HEK293T (cell line): ENCODE measurements at regions not wholly inside any gene's neighbourhood (a gene's known extent, or its start where the extent isn't known, plus 50 kb on each side); places are given as distances from the start of the nearest gene placed in this dataset.

Source experiments
- BHLHE40 ChIP-seq: fragments of 450-650 bp; IDR thresholded peaks from 2 replicates; pipeline ENCODE4 v1.6.1; 2016; ENCODE audit warnings: mild to moderate bottlenecking, moderate library complexity, borderline replicate concordance
- ELF4 ChIP-seq: fragments of 450-650 bp; IDR thresholded peaks from 2 replicates; pipeline ENCODE4 v1.6.1; 2017; ENCODE audit warnings: antibody characterized with exemption
- FOXA1 ChIP-seq: fragments of 450-650 bp; IDR thresholded peaks from 2 replicates; pipeline ENCODE4 v1.6.1; 2016; ENCODE audit warnings: mild to moderate bottlenecking
- FOXK2 ChIP-seq: fragments of 450-650 bp; IDR thresholded peaks from 2 replicates; pipeline ENCODE4 v1.6.1; 2016; ENCODE audit warnings: mild to moderate bottlenecking
- FOXM1 ChIP-seq: fragments of 450-650 bp; IDR thresholded peaks from 2 replicates; pipeline ENCODE4 v1.6.1; 2017; ENCODE audit warnings: mild to moderate bottlenecking, borderline replicate concordance
- HDGF ChIP-seq: fragments of 450-650 bp; IDR thresholded peaks from 2 replicates; pipeline ENCODE4 v1.6.1; 2017; ENCODE audit warnings: antibody characterized with exemption, borderline replicate concordance
- L3MBTL2 ChIP-seq: fragments of 450-650 bp; conservative IDR thresholded peaks from 2 replicates; pipeline ENCODE4 v1.6.1; 2016; ENCODE audit warnings: mild to moderate bottlenecking
- LEF1 ChIP-seq: fragments of 450-650 bp; IDR thresholded peaks from 2 replicates; pipeline ENCODE4 v1.6.1; 2017; ENCODE audit warnings: mild to moderate bottlenecking, borderline replicate concordance
- SP1 ChIP-seq: fragments of 450-650 bp; IDR thresholded peaks from 2 replicates; pipeline ENCODE4 v1.6.1; 2017
- SUZ12 ChIP-seq: fragments of 450-650 bp; IDR thresholded peaks from 2 replicates; pipeline ENCODE4 v1.6.1; 2016; ENCODE audit warnings: mild to moderate bottlenecking
- TARDBP ChIP-seq: fragments of 450-650 bp; IDR thresholded peaks from 2 replicates; pipeline ENCODE4 v1.6.1; 2016
- ZNF384 ChIP-seq: fragments of 450-650 bp; IDR thresholded peaks from 2 replicates; pipeline ENCODE4 v1.6.1; 2016
- TF ChIP-seq, protein P1 (sequence below): fragments of 450-650 bp; IDR thresholded peaks from 2 replicates; pipeline ENCODE4 v1.6.1; 2016

DNA sequence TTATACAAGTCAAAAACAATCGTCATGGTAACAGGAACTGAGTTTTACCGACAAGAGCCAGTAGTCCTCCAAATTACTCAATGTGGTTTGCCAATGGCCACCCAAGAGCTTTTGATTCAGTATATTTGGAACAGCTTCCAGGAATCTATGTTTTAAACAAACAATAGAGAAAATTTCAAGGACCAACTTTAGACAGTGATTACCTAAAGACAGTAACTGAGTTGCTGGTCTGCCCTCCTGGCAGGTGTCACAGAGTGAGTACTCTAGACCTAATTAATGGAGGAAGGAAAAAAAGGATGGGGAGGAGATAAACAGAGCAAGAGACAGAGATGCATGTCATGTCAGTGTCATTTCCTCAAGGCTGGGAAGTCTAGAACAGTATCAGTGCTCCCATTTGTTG, 361.3 kb upstream of the BTBD3 start:
- TF ChIP-seq ELF4 (no peak), SUZ12 (no peak), BHLHE40 (no peak), HDGF (no peak), FOXA1 (no peak), FOXK2 (no peak), SP1 (no peak), LEF1 (no peak), ZNF384 (no peak), L3MBTL2 (no peak), FOXM1 (no peak), TARDBP (no peak)
- TF ChIP-seq, protein P1, sequence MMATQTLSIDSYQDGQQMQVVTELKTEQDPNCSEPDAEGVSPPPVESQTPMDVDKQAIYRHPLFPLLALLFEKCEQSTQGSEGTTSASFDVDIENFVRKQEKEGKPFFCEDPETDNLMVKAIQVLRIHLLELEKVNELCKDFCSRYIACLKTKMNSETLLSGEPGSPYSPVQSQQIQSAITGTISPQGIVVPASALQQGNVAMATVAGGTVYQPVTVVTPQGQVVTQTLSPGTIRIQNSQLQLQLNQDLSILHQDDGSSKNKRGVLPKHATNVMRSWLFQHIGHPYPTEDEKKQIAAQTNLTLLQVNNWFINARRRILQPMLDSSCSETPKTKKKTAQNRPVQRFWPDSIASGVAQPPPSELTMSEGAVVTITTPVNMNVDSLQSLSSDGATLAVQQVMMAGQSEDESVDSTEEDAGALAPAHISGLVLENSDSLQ = no peak
